ENCODE measurements at regions not wholly inside any gene's neighbourhood (a gene's known extent, or its start where the extent isn't known, plus 50 kb on each side); places are given as distances from the start of the nearest gene placed in this dataset.

- H4K5ac ChIP-seq (ENCODE audit: insufficient read length, low read depth, low read length), result no peak overlapping the region
- H3K23ac ChIP-seq (ENCODE audit: insufficient read length), result no peak overlapping the region
- no peak overlapping the region for H2BK15ac ChIP-seq (ENCODE audit: low read length)
- H3K4me2 ChIP-seq (ENCODE audit: insufficient read depth in 1 of 2, low read depth in 2 of 2, low read length in 2 of 2), result no peak overlapping the region
- DNase-seq (ENCODE audit: low read depth in 1 of 2, low spot score in 2 of 2), result no peak
- H3K27me3 ChIP-seq (replicated peaks in 1 of 4; ENCODE audit: control insufficient read depth in 3 of 4, extremely low read depth in 1 of 4, insufficient read depth in 3 of 4, low read length in 3 of 4), result no peaks in the 10 kb centered on the region; a peak in 1 of 7 replicates
- no peak overlapping the region for H3K9ac ChIP-seq (replicated peaks in 1 of 4; ENCODE audit: extremely low read depth in 1 of 4, low read depth in 3 of 4, low read length in 3 of 4)
- H2BK5ac ChIP-seq (ENCODE audit: low read depth, low read length), result no peak overlapping the region
- H4K91ac ChIP-seq (replicated peaks; ENCODE audit: insufficient read length, low read length), result no peak overlapping the region
- no peak overlapping the region for H3K27ac ChIP-seq (ENCODE audit: low read depth, low read length)
- no peak overlapping the region for H2AK5ac ChIP-seq (ENCODE audit: low read depth, low read length)
- no peaks in the 10 kb centered on the region for H4K20me1 ChIP-seq (replicated peaks in 1 of 2; ENCODE audit: control insufficient read depth in 1 of 2, insufficient read depth in 2 of 2, low read length in 2 of 2)
- H2BK120ac ChIP-seq (replicated peaks; ENCODE audit: low read depth, low read length), result no peak overlapping the region
- WGBS, 2 experiments (ENCODE audit: extremely low coverage in 1 of 2, insufficient coverage in 1 of 2, insufficient read length in 1 of 2, insufficient replicate concordance in 2 of 2, low coverage in 1 of 2, low lambda C conversion rate in 2 of 2, missing lambda C conversion rate in 1 of 2), result 94% methylated on average over 5 of the region's 5 CpGs; no CpG with 5 or more reads in 1 of the 2 experiments
- no peak overlapping the region for H3K4me3 ChIP-seq (ENCODE audit: extremely low read depth in 1 of 4, insufficient read depth in 2 of 4, low read depth in 3 of 4, low read length in 4 of 4)
- ChIA-PET CTCF (ENCODE audit: partially characterized antibody) (interaction anchor here (0.7 to 1.6 kb wide), 7 partner anchors 11 to 429 kb away, joined by 3 to 5 read pairs (median 3); no protein-coding TSS in a partner anchor), POLR2A (ENCODE audit: partially characterized antibody) (interaction anchor here (1.6 kb wide), 1 partner anchor 9 kb away, joined by 6 read pairs; no protein-coding TSS in a partner anchor)
- H2BK20ac ChIP-seq (ENCODE audit: low read length), result no peak overlapping the region
- no peak overlapping the region for H3K14ac ChIP-seq (ENCODE audit: insufficient read length)
- H3K23me2 ChIP-seq (ENCODE audit: low read depth, low read length), result no peaks in the 10 kb centered on the region
- 0 out of 4 replicates have a peak, but pooled peaks cover 0 to 4% of the 10 kb centered on the region in 2 experiments for H3K9me3 ChIP-seq (ENCODE audit: insufficient read depth in 2 of 2, low read depth in 1 of 2, low read length in 1 of 2)
- no peaks in the 10 kb centered on the region for H3K36me3 ChIP-seq (ENCODE audit: control insufficient read depth in 2 of 4, insufficient read depth in 4 of 4, low read length in 3 of 4)
- H3K4ac ChIP-seq (replicated peaks; ENCODE audit: insufficient read length, low read depth, low read length), result no peak overlapping the region
- no peaks in the 10 kb centered on the region for H3K4me1 ChIP-seq (replicated peaks in 1 of 4; ENCODE audit: control insufficient read depth in 3 of 4, insufficient read depth in 4 of 4, low read length in 3 of 4)
- FAIRE-seq, result no peak
- TF ChIP-seq TAF1 (IDR thresholded peaks at IDR 0.05; ENCODE audit: low read depth, low read length) (no peak), YY1 (IDR thresholded peaks at IDR 0.05; ENCODE audit: low read depth, low read length) (no peak), ZNF274 (IDR thresholded peaks at IDR 0.05; ENCODE audit: borderline replicate concordance, extremely low read depth, low read length) (no peak), HDAC2 (IDR thresholded peaks at IDR 0.05; ENCODE audit: borderline replicate concordance in 1 of 2, low read depth in 2 of 2, low read length in 2 of 2) (no peak), POLR2AphosphoS5 (IDR thresholded peaks at IDR 0.05; ENCODE audit: low read depth, low read length) (no peak), HDAC6 (IDR thresholded peaks at IDR 0.05; ENCODE audit: low read depth, low read length) (no peak), CEBPB (IDR thresholded peaks at IDR 0.05; ENCODE audit: low read depth, low read length) (no peak), ATF3 (IDR thresholded peaks at IDR 0.05; ENCODE audit: insufficient read depth, low read depth, low read length) (no peak), MAFK (IDR thresholded peaks at IDR 0.05; ENCODE audit: low read depth, low read length) (no peak), GABPA (IDR thresholded peaks at IDR 0.05; ENCODE audit: borderline replicate concordance, insufficient read depth, low read length) (no peak), RBBP5 (IDR thresholded peaks at IDR 0.05; ENCODE audit: borderline replicate concordance, low read depth, low read length) (no peak)
- no peak overlapping the region for H4K8ac ChIP-seq (ENCODE audit: extremely low read depth, insufficient read depth, low read length)
- H2AFZ ChIP-seq (ENCODE audit: low read length), result no peak overlapping the region
- no peak overlapping the region for H3K56ac ChIP-seq (replicated peaks; ENCODE audit: insufficient read length, low read depth, low read length)
- no peaks in the 10 kb centered on the region for H3K79me1 ChIP-seq (ENCODE audit: low read depth, low read length)
- no peak overlapping the region for H2BK12ac ChIP-seq (ENCODE audit: low read depth, low read length)
- H3K18ac ChIP-seq (ENCODE audit: extremely low read depth, low read length), result no peak overlapping the region
- no peaks in the 10 kb centered on the region for H3K79me2 ChIP-seq (ENCODE audit: control insufficient read depth in 1 of 2, insufficient read depth in 2 of 2, low read length in 2 of 2)
These were observed 106.4 kb upstream of the SERTAD2 start for GRCh38 chr2:64760128-64760527.

Data from H1 (cell line).